Hepatocyte (in vitro differentiated cells): ENCODE measurements at regions not wholly inside any gene's neighbourhood (a gene's known extent, or its start where the extent isn't known, plus 50 kb on each side); places are given as distances from the start of the nearest gene placed in this dataset.

Source experiments
- DNase-seq: peaks from one replicate; pipeline ENCODE4 v3.0.0-alpha.2; 2016; ENCODE audit warnings: low spot score
- H2AFZ ChIP-seq: fragments of 200-600 bp; sonication (generic); 2 replicates; pipeline ENCODE4 v1.6.0; 2016; ENCODE audit warnings: antibody characterized with exemption, mild to moderate bottlenecking
- H3K27ac ChIP-seq: fragments of 200-600 bp; sonication (generic); 2 replicates; pipeline ENCODE4 v1.5.1; 2016; ENCODE audit warnings: mild to moderate bottlenecking
- H3K27me3 ChIP-seq: fragments of 200-600 bp; sonication (generic); 2 replicates; pipeline ENCODE4 v1.6.1; 2016
- H3K36me3 ChIP-seq: fragments of 200-600 bp; sonication (generic); replicated peaks from 2 replicates; pipeline ENCODE4 v1.5.1; 2016; ENCODE audit warnings: low read depth; ENCODE audit not compliant: insufficient read depth
- H3K4me1 ChIP-seq: fragments of 200-600 bp; sonication (generic); 2 replicates; pipeline ENCODE4 v1.5.1; 2016; ENCODE audit warnings: mild to moderate bottlenecking, moderate library complexity; ENCODE audit not compliant: insufficient read depth
- H3K4me2 ChIP-seq: fragments of 200-600 bp; sonication (generic); 2 replicates; pipeline ENCODE4 v1.6.0; 2016
- H3K4me3 ChIP-seq: fragments of 200-600 bp; sonication (generic); 2 replicates; pipeline ENCODE4 v1.5.1; 2016; ENCODE audit warnings: mild to moderate bottlenecking
- H3K79me2 ChIP-seq: fragments of 200-600 bp; sonication (generic); 2 replicates; pipeline ENCODE4 v1.6.0; 2017; ENCODE audit warnings: mild to moderate bottlenecking
- H3K9me2 ChIP-seq: fragments of 200-600 bp; sonication (generic); replicated peaks from 2 replicates; pipeline ENCODE4 v1.6.0; 2017; ENCODE audit warnings: mild to moderate bottlenecking; ENCODE audit not compliant: insufficient read depth
- H3K9me3 ChIP-seq: fragments of 200-600 bp; sonication (generic); 2 replicates; pipeline ENCODE4 v1.5.1; 2016; ENCODE audit warnings: low read depth, mild to moderate bottlenecking
- H4K20me1 ChIP-seq: fragments of 200-600 bp; sonication (generic); 2 replicates; pipeline ENCODE4 v1.6.0; 2016; ENCODE audit warnings: mild to moderate bottlenecking; ENCODE audit not compliant: insufficient read depth, poor library complexity, severe bottlenecking
- CTCF ChIP-seq: fragments of 200-600 bp; sonication (generic); IDR thresholded peaks from 2 replicates; pipeline ENCODE4 v1.5.1; 2016; ENCODE audit warnings: antibody characterized with exemption, mild to moderate bottlenecking; ENCODE audit not compliant: poor library complexity
- EZH2 ChIP-seq: fragments of 200-600 bp; sonication (generic); IDR thresholded peaks from 2 replicates; pipeline ENCODE4 v1.6.1; 2016; ENCODE audit warnings: antibody characterized with exemption, mild to moderate bottlenecking, borderline replicate concordance
- EZH2phosphoT487 ChIP-seq: fragments of 200-600 bp; sonication (generic); IDR thresholded peaks from one replicate; pipeline ENCODE4 v1.6.1; 2018; ENCODE audit warnings: antibody characterized with exemption, mild to moderate bottlenecking, low read depth, moderate library complexity; ENCODE audit not compliant: unreplicated experiment, severe bottlenecking
- WGBS: methylation state at CpG from one replicate; pipeline ENCODE4 v1.1.6; 2016; ENCODE audit warnings: low lambda C conversion rate; ENCODE audit errors: missing lambda C conversion rate; 5-methylcytosine and 5-hydroxymethylcytosine counted together

GRCh38 chr4:66202870-66203269 is 532.6 kb upstream of the EPHA5 start:
- Histone ChIP-seq H3K4me1 (no peaks in the 10 kb centered on the region), H3K9me3 (no peaks in the 10 kb centered on the region), H2AFZ (no peak overlapping the region), H3K4me2 (no peak overlapping the region), H3K27me3 (no peaks in the 10 kb centered on the region), H3K79me2 (no peaks in the 10 kb centered on the region), H4K20me1 (no peaks in the 10 kb centered on the region), H3K27ac (no peak overlapping the region), H3K9me2 (no peaks in the 10 kb centered on the region), H3K4me3 (no peak overlapping the region), H3K36me3 (no peaks in the 10 kb centered on the region)
- no peak for TF ChIP-seq EZH2
- no peak for TF ChIP-seq CTCF
- no peak for TF ChIP-seq EZH2phosphoT487
- 91% methylated on average over 4 of the region's 4 CpGs for WGBS
- DNase-seq: no peak

GRCh38 chr4:66197451-66197850 is 527.2 kb upstream of the EPHA5 start:
- Histone ChIP-seq H3K79me2 (no peaks in the 10 kb centered on the region), H3K9me3 (no peaks in the 10 kb centered on the region), H2AFZ (no peak overlapping the region), H3K4me3 (no peak overlapping the region), H4K20me1 (no peaks in the 10 kb centered on the region), H3K27me3 (no peaks in the 10 kb centered on the region), H3K9me2 (no peaks in the 10 kb centered on the region), H3K4me2 (no peak overlapping the region), H3K27ac (no peak overlapping the region), H3K4me1 (no peaks in the 10 kb centered on the region), H3K36me3 (no peaks in the 10 kb centered on the region)
- DNase-seq: no peak
- 42% methylated on average over 1 of the region's 1 CpG for WGBS
- TF ChIP-seq CTCF (no peak), EZH2 (no peak), EZH2phosphoT487 (no peak)

- 83% methylated on average over 1 of the region's 1 CpG for WGBS
- TF ChIP-seq EZH2: no peak
- no peak for TF ChIP-seq CTCF
- no peak for TF ChIP-seq EZH2phosphoT487
- H3K79me2 ChIP-seq: no peaks in the 10 kb centered on the region
- no peaks in the 10 kb centered on the region for H3K9me3 ChIP-seq
- no peak for DNase-seq
- H4K20me1 ChIP-seq: no peaks in the 10 kb centered on the region
- H3K27me3 ChIP-seq: no peaks in the 10 kb centered on the region
- no peak overlapping the region for H2AFZ ChIP-seq
- no peaks in the 10 kb centered on the region for H3K9me2 ChIP-seq
- no peaks in the 10 kb centered on the region for H3K4me1 ChIP-seq
- H3K4me3 ChIP-seq: no peak overlapping the region
- H3K36me3 ChIP-seq: no peaks in the 10 kb centered on the region
- no peak overlapping the region for H3K27ac ChIP-seq
- H3K4me2 ChIP-seq: no peak overlapping the region
Measured at GRCh38 chr4:66193487-66193886, 523.2 kb upstream of the EPHA5 start.

- DNase-seq: no peak
- H3K79me2 ChIP-seq: no peaks in the 10 kb centered on the region
- H3K4me2 ChIP-seq: no peak overlapping the region
- no peaks in the 10 kb centered on the region for H3K9me2 ChIP-seq
- H3K4me3 ChIP-seq: no peak overlapping the region
- TF ChIP-seq EZH2 (no peak), CTCF (no peak), EZH2phosphoT487 (no peak)
- no peaks in the 10 kb centered on the region for H3K9me3 ChIP-seq
- H3K36me3 ChIP-seq: no peaks in the 10 kb centered on the region
- 96% methylated on average over 3 of the region's 3 CpGs for WGBS
- H2AFZ ChIP-seq: no peak overlapping the region
- H4K20me1 ChIP-seq: no peaks in the 10 kb centered on the region
- H3K27me3 ChIP-seq: no peaks in the 10 kb centered on the region
- no peak overlapping the region for H3K27ac ChIP-seq
- H3K4me1 ChIP-seq: no peaks in the 10 kb centered on the region
Measured at GRCh38 chr4:66187175-66187720, 517.0 kb upstream of the EPHA5 start.
